Loucy (cell line): ENCODE measurements at regions not wholly inside any gene's neighbourhood (a gene's known extent, or its start where the extent isn't known, plus 50 kb on each side); places are given as distances from the start of the nearest gene placed in this dataset.

ENCODE experiments used
- H2AFZ ChIP-seq: fragments of 200-600 bp; sonication (generic); 2 replicates; pipeline ENCODE4 v1.6.0; 2016; ENCODE audit warnings: antibody characterized with exemption, mild to moderate bottlenecking, low read length, moderate library complexity
- H3F3A ChIP-seq: fragments of 200-600 bp; 2 replicates; pipeline ENCODE4 v1.6.0; 2016; ENCODE audit warnings: antibody characterized with exemption, low read depth, mild to moderate bottlenecking
- H3K27me3 ChIP-seq: fragments of 200-600 bp; sonication (generic); 2 replicates; pipeline ENCODE4 v1.6.1; 2014; ENCODE audit warnings: low read length, mild to moderate bottlenecking; ENCODE audit not compliant: insufficient read depth, poor library complexity, severe bottlenecking
- H3K36me3 ChIP-seq: fragments of 200-600 bp; sonication (generic); 2 replicates; pipeline ENCODE4 v1.6.1; 2016; ENCODE audit warnings: low read length; ENCODE audit not compliant: insufficient read depth
- H3K4me1 ChIP-seq: fragments of 200-600 bp; sonication (generic); 2 replicates; pipeline ENCODE4 v1.5.1; 2014; ENCODE audit warnings: low read length, mild to moderate bottlenecking; ENCODE audit not compliant: insufficient read depth, poor library complexity, severe bottlenecking
- H3K4me2 ChIP-seq: fragments of 200-600 bp; sonication (generic); 2 replicates; pipeline ENCODE4 v1.6.0; 2014; ENCODE audit warnings: antibody characterized with exemption, low read length, low read depth, mild to moderate bottlenecking; ENCODE audit not compliant: poor library complexity, severe bottlenecking
- H3K4me3 ChIP-seq: fragments of 200-600 bp; sonication (generic); 2 replicates; pipeline ENCODE4 v1.5.1; 2014; ENCODE audit warnings: low read length, mild to moderate bottlenecking, mixed read lengths; ENCODE audit not compliant: poor library complexity, severe bottlenecking
- H3K79me2 ChIP-seq: fragments of 200-600 bp; sonication (generic); 2 replicates; pipeline ENCODE4 v1.6.1; 2014; ENCODE audit warnings: low read length; ENCODE audit not compliant: insufficient read depth
- H3K9ac ChIP-seq: fragments of 200-600 bp; sonication (generic); 2 replicates; pipeline ENCODE4 v1.6.0; 2014; ENCODE audit warnings: mild to moderate bottlenecking, low read depth, low read length, moderate library complexity; ENCODE audit not compliant: poor library complexity, severe bottlenecking
- H3K9me2 ChIP-seq: fragments of 200-600 bp; sonication (generic); replicated peaks from 2 replicates; pipeline ENCODE4 v1.6.1; 2016; ENCODE audit warnings: low read depth, low read length, mixed read lengths
- H3K9me3 ChIP-seq: fragments of 200-600 bp; sonication (generic); 2 replicates; pipeline ENCODE4 v1.6.1; 2014; ENCODE audit warnings: mild to moderate bottlenecking, antibody characterized with exemption, low read length, low read depth; ENCODE audit not compliant: insufficient read depth
- H4K20me1 ChIP-seq: fragments of 200-600 bp; sonication (generic); 2 replicates; pipeline ENCODE4 v1.6.0; 2014; ENCODE audit warnings: antibody characterized with exemption, low read length, mild to moderate bottlenecking; ENCODE audit not compliant: insufficient read depth, poor library complexity, severe bottlenecking
- CTCF ChIP-seq: fragments of 200-600 bp; sonication (generic); conservative IDR thresholded peaks from 2 replicates; pipeline ENCODE4 v1.5.1; 2014; ENCODE audit warnings: mild to moderate bottlenecking, antibody characterized with exemption, low read length
- EZH2phosphoT487 ChIP-seq: fragments of 200-600 bp; IDR thresholded peaks from 2 replicates; pipeline ENCODE4 v1.6.1; 2018; ENCODE audit warnings: antibody characterized with exemption, mild to moderate bottlenecking, moderate library complexity, borderline replicate concordance

- no peaks in the 10 kb centered on the region for H3K9me2 ChIP-seq
- no peaks in the 10 kb centered on the region for H3K9me3 ChIP-seq
- no peaks in the 10 kb centered on the region for H3K36me3 ChIP-seq
- no peak overlapping the region for H3K4me3 ChIP-seq
- H3K4me2 ChIP-seq: no peak overlapping the region
- no peak overlapping the region for H3K9ac ChIP-seq
- no peaks in the 10 kb centered on the region for H3K4me1 ChIP-seq
- H3K27me3 ChIP-seq: no peaks in the 10 kb centered on the region
- no peak overlapping the region for H2AFZ ChIP-seq
- H3F3A ChIP-seq: no peaks in the 10 kb centered on the region
- no peaks in the 10 kb centered on the region for H4K20me1 ChIP-seq
- H3K79me2 ChIP-seq: no peaks in the 10 kb centered on the region
- TF ChIP-seq EZH2phosphoT487 (no peak), CTCF (no peak)
Observed at GRCh38 chrX:25742334-25742733, 395.8 kb upstream of the MAGEB18 start.

- Histone ChIP-seq H3K79me2 (no peaks in the 10 kb centered on the region), H3K36me3 (no peaks in the 10 kb centered on the region), H3K27me3 (no peaks in the 10 kb centered on the region), H3K9ac (no peak overlapping the region), H3K9me2 (no peaks in the 10 kb centered on the region), H3F3A (no peaks in the 10 kb centered on the region), H3K4me2 (no peak overlapping the region), H3K4me1 (no peaks in the 10 kb centered on the region), H3K9me3 (no peaks in the 10 kb centered on the region), H4K20me1 (no peaks in the 10 kb centered on the region), H2AFZ (no peak overlapping the region), H3K4me3 (no peak overlapping the region)
- TF ChIP-seq CTCF: no peak
- no peak for TF ChIP-seq EZH2phosphoT487
Observed at GRCh38 chrX:25754399-25754798, 383.7 kb upstream of the MAGEB18 start.

- Histone ChIP-seq H3K9me3 (no peaks in the 10 kb centered on the region), H3K4me2 (no peak overlapping the region), H3K4me1 (no peaks in the 10 kb centered on the region), H3K4me3 (no peak overlapping the region), H3K27me3 (no peaks in the 10 kb centered on the region), H3K9ac (no peak overlapping the region), H4K20me1 (no peaks in the 10 kb centered on the region), H3F3A (no peaks in the 10 kb centered on the region), H3K36me3 (no peaks in the 10 kb centered on the region), H3K9me2 (no peaks in the 10 kb centered on the region), H3K79me2 (no peaks in the 10 kb centered on the region), H2AFZ (no peak overlapping the region)
- TF ChIP-seq EZH2phosphoT487: no peak
- no peak for TF ChIP-seq CTCF
Observed at GRCh38 chrX:25755194-25755593, 382.9 kb upstream of the MAGEB18 start.
